ENCODE measurements at regions not wholly inside any gene's neighbourhood (a gene's known extent, or its start where the extent isn't known, plus 50 kb on each side); places are given as distances from the start of the nearest gene placed in this dataset.

- TF ChIP-seq CTCF (conservative IDR thresholded peaks at IDR 0.05 in 1 of 2, IDR thresholded peaks at IDR 0.05 in 1 of 2; ENCODE audit: low read depth in 1 of 2, low read length in 2 of 2) (no peak), EZH2 (IDR thresholded peaks at IDR 0.05; ENCODE audit: low read length, missing control alignments) (no peak)
Measured at GRCh38 chr1:87706779-87707228, 378.1 kb downstream of the LMO4 start.

Data from fibroblast of lung (primary cell).